PC-9 (cell line): ENCODE measurements at regions not wholly inside any gene's neighbourhood (a gene's known extent, or its start where the extent isn't known, plus 50 kb on each side); places are given as distances from the start of the nearest gene placed in this dataset.
"Not testable (repeated sequence)": the region's sequence is repeated elsewhere in the genome, so short reads cannot be mapped to it uniquely, and the experiment has no call there.

Experiments
- EZH2 ChIP-seq: fragments of 200-600 bp; sonication (generic); IDR thresholded peaks from 2 replicates; pipeline ENCODE4 v1.8.0; 2017; ENCODE audit warnings: antibody characterized with exemption, low read depth
- TF ChIP-seq, protein P1 (sequence below): fragments of 200-600 bp; sonication (generic); conservative IDR thresholded peaks from 2 replicates; pipeline ENCODE4 v1.6.1; 2017; ENCODE audit warnings: mixed run types, antibody characterized with exemption, mild to moderate bottlenecking, moderate library complexity

DNA sequence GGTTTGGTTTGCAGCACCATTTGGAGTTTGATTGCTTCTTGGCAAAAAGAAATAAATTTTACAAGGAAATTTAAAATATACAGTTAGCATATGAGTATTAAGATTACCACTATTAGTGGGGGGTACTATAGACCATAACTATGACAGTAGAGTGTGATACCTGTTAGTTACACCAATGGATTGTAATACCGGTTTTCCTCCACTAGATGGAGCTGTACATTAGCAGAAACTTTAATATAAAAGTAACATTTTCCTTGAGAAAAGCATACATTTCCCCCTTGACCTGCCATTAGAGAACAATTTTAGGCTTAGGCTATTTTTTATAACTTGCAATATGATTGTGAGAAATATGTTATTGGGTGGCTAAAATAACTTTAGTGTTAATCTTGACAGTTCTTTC, 163.9 kb upstream of the TGIF2LX start:
- TF ChIP-seq, protein P1, sequence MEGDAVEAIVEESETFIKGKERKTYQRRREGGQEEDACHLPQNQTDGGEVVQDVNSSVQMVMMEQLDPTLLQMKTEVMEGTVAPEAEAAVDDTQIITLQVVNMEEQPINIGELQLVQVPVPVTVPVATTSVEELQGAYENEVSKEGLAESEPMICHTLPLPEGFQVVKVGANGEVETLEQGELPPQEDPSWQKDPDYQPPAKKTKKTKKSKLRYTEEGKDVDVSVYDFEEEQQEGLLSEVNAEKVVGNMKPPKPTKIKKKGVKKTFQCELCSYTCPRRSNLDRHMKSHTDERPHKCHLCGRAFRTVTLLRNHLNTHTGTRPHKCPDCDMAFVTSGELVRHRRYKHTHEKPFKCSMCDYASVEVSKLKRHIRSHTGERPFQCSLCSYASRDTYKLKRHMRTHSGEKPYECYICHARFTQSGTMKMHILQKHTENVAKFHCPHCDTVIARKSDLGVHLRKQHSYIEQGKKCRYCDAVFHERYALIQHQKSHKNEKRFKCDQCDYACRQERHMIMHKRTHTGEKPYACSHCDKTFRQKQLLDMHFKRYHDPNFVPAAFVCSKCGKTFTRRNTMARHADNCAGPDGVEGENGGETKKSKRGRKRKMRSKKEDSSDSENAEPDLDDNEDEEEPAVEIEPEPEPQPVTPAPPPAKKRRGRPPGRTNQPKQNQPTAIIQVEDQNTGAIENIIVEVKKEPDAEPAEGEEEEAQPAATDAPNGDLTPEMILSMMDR, result peak; percentile 75
- TF ChIP-seq EZH2, result not testable (repeated sequence)
